GM19463 (cell line): ENCODE measurements at regions not wholly inside any gene's neighbourhood (a gene's known extent, or its start where the extent isn't known, plus 50 kb on each side); places are given as distances from the start of the nearest gene placed in this dataset.
"Not testable (repeated sequence)": the region's sequence is repeated elsewhere in the genome, so short reads cannot be mapped to it uniquely, and the experiment has no call there.

Experiments used
- ATAC-seq: cut with Tn5 transposase; IDR thresholded peaks from one replicate; pipeline ENCODE4 v1.9.1; 2021; ENCODE audit warnings: mild to moderate bottlenecking, moderate library complexity; ENCODE audit not compliant: unreplicated experiment

GRCh38 chr6:23688650-23689049, 437.4 kb upstream of the NRSN1 start:
- ATAC-seq = no peak

DNA sequence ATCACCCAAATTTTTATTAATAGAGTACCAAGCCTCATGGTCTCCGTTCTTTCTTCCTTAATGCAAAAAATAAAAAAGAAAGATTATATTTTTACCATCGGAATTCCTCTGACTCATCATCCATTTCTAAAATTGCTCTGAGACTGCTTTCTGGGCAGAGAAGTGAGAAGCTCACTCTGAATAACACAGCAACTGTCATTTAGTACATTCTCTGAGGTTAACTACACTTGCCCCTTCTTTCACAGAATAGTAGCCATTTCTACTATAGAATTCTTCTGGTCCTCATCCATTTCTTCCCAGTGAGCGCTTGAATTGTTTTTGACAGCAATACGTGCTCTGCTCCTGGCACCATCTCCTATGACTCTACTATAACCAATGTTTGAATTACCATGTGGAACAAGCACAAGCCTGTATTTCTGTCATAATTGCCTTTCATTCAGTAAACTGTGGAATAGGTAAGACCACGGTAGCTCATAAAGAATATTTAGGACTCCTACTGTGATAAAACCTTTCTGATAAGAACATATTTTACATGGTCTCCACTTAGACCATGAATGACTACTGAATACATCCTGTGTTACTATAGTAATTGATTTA, 435.5 kb upstream of the NRSN1 start:
- ATAC-seq = no peak

DNA sequence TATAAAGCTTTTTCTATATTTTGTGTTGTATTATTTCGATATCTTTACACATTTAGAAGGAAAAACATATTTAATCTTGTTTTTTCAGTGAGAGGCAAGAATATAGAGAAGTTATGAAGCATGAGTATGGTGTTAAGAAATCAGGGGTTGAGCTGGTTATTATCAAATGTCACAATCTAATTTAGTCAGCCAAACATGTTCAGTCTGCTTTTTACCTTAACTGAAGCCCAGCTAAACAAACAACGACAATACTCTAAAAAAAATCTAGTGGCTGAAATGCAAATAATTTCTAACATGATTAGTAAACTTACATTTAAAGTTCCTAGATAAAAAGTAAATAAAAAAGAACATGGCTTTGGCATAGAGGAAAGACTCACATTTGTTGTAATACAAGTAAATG, 433.8 kb upstream of the NRSN1 start:
- no peak for ATAC-seq

DNA sequence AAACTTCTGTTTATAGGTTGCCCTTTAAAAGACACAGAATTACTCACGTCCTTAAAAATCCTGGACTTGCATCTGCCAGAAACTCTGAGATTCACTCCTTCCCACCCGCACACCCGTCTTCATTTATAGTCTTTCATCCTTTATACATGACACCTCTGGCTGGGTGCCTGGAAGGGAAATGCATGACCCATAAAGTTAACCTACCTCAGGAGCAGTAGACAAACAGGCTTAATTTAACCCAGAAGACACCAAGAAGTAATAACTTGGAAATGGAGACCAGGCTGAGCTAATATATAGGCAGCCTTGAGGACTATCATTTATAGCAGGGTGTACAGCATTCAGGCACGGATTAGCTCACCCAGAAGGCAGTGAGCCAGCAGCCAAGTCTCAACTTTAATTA, 429.0 kb upstream of the NRSN1 start:
- ATAC-seq = no peak

DNA sequence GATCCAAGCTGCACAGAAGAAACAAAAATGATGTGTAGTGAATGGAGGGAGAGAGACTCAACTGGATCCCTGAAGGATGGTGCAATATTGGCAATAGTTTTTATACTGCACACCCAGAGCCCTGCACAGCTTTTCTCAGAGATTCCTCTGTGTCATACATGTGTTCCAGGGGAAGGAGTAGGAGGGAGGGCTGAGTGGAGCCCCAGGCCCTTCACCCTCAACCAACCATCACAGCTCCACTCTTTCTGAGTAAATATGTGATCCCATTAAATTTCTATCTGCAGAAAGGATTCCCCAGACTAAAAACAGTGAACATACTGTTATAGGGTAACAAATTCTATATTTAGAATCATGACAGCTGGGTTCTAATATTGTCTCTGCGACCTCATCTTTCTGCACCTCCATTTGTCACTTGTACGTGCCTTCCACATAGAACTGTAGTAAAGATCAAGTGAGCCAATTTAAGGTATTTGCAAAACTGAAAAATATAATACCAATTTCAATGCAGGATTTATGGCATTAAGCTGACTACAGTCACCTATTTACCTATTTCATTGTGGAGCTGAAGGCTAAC, 421.4 kb upstream of the NRSN1 start:
- ATAC-seq = no peak

- no peak for ATAC-seq
These were observed 420.3 kb upstream of the NRSN1 start for GRCh38 chr6:23705697-23706096.

DNA sequence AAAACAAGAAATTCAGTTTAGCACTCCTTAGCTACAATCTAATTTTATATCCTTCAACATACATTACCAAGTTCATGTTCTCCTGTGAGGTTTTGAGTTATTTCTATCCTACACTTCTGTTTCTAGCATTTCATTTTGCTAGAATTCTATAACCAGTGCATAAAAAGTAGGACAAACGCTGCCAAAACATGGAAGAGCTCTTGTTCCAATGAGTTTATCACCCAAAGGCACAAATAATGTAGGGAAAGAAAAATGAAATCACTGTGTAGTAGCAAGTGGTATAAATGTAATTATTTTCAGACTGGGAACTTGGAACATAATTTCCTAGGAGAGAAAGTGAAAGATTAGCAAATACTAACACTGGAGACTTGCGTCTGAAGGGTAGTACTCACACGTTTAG, 413.3 kb upstream of the NRSN1 start:
- ATAC-seq = no peak

DNA sequence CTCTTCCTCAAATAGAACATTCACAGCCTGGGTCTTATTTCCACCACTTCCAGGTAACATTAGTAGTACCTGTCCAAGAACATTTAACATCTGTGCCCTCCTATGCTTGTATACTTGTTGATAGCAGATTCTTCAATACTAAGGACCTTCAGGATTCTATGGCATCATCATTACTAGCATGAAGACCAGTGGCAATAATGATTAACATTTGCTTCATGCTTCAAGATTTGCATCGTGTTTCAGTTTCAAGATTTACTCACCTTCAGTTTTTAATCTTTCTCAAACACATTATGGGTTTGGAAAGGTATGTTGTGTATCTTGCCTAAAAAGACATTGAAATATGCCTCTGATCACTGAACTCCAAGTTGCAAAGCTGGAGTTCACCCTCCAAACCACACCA, 412.8 kb upstream of the NRSN1 start:
- peak; percentile 66 for ATAC-seq

- ATAC-seq = no peak
These were observed 397.3 kb upstream of the NRSN1 start for GRCh38 chr6:23728707-23729106.

DNA sequence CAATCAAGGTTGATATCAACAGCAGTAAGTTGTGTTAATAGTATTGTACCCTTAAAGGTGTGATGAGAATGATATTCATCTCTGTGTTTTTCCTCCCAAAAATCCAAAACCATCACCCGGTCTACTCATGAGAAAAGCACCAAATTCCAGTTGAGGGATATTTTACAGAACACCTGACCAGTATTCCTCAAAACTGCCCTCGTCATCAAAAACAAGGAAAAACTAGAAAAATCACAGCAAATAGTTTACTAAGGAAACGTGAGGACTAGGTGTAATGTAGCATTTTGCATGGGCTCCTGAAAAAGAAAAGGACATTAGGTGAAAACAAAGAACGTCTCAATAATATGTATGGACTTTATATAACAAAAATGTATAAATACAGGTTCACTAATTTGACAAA, 394.4 kb upstream of the NRSN1 start:
- ATAC-seq = no peak

DNA sequence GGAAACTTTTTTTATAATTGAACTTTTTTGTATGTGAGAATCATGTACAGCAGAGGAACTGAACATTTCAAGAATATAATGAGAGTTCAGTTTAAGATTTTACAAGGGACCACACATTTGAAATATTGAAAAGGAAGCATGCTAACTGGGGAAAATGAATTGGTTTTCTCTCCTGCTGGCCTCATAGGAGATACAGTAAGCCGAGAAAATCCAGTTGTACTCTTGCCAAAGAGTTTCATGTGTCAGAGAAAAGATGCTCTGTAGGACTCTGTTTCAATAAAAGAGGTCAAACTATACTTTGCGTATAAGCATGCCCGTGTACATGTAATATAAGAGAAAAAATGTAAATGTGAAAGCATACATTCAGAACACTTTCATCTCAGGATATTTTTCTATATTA, 393.5 kb upstream of the NRSN1 start:
- no peak for ATAC-seq

GRCh38 chr6:23735151-23735550, 390.9 kb upstream of the NRSN1 start:
- no peak for ATAC-seq

DNA sequence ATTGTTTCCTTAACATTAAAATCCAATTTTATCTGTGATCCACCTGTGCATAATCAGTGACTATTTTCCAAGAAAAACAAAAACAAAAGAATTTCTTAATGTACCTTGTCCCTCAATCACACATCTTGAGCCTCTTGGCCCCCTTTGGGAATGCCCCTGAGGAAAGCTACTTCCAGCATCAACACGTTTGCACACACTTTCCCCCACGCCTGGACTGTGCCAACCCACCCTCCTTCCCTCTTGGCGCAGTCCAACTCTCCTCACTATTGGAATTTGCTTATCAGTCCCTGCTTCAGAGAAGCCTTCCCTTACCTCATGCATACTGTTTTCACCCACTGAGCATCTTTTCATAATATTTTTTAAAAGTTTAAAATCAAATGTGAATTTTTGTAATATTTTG, 389.4 kb upstream of the NRSN1 start:
- ATAC-seq = no peak

- no peak for ATAC-seq
These were observed 378.8 kb upstream of the NRSN1 start for GRCh38 chr6:23747239-23747638.

DNA sequence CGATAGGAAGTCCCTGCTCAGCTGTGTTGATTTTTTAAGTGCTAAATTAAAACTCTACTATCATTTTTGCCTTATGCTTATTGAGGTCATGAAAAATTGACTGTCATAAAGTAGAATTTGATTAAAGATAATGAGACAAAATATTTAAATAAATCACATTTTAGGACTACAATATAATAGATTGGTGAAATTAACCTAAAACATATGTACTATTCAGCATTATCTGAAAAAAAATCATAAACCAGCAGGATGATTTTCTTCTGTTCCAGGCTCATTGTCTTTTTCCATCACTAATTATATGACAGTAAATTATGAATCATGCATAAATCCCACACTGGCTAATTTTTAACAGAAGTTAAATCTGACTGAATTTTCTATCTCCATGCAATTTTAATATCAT, 373.6 kb upstream of the NRSN1 start:
- no peak for ATAC-seq

- ATAC-seq = no peak
These were observed 371.8 kb upstream of the NRSN1 start for GRCh38 chr6:23754197-23754596.

GRCh38 chr6:23775127-23775526, 350.9 kb upstream of the NRSN1 start:
- ATAC-seq = no peak

DNA sequence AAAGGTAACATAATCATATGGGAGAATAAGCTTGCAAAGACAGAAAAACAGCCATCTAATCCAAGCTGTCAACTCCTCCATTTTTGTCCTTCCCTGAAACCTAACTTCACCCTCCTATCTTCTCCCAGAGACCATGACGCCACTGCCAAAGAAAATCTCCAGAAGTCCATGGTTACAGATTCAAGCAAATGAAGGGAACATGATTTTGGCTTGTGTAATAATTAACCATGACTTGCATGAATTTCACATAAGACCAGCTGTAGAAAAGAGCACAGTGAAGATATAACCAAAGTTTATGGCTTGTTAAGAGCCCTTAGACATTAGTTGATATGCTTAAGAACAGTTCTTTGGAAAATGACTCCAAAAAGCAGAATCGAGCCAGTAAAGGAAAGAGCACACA, 342.1 kb upstream of the NRSN1 start:
- ATAC-seq = no peak

GRCh38 chr6:23784301-23784919, 341.6 kb upstream of the NRSN1 start:
- ATAC-seq = no peak

DNA sequence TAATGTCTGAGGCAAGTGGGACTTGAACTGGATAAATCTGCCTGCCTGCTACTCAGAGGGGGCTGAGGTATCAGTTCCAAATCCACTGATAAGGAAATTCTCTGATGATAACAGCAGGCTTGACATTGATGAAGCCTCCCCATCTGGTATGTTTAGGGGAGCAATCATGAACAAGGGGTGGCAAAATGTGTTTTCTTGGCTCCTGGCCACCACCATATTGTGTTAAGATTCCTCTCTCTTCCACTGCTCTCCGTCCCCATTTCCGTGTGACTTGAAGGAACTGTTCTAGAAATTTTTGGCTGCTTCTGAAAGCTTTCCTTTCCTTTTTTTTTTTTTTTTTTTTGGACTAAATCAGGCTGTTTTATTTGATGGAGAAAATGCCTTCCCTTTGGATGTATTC, 335.3 kb upstream of the NRSN1 start:
- no peak for ATAC-seq

GRCh38 chr6:23797041-23797440, 329.0 kb upstream of the NRSN1 start:
- ATAC-seq = no peak

DNA sequence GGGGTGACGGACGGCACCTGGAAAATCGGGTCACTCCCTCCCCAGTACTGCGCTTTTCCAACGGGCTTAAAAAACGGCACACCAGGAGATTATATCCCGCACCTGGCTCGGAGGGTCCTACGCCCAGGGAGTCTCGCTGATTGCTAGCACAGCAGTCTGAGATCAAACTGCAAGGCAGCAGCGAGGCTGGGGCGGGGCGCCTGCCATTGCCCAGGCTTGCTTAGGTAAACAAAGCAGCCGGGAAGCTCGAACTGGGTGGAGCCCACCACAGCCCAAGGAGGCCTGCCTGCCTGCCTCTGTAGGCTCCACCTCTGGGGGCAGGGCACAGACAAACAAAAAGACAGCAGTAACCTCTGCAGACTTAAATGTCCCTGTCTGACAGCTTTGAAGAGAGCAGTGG, 321.7 kb upstream of the NRSN1 start:
- ATAC-seq = not testable (repeated sequence)

- not testable (repeated sequence) for ATAC-seq
These were observed 304.9 kb upstream of the NRSN1 start for GRCh38 chr6:23821141-23821540.
